ENCODE measurements at regions not wholly inside any gene's neighbourhood (a gene's known extent, or its start where the extent isn't known, plus 50 kb on each side); places are given as distances from the start of the nearest gene placed in this dataset.

GRCh38 chr6:4379958-4380357 is 244.6 kb upstream of the ECI2 start:
- Histone ChIP-seq H3K4ac (ENCODE audit: low read length) (no peak overlapping the region), H3K9ac (ENCODE audit: low read depth, low read length, poor library complexity) (no peak overlapping the region), H3K18ac (ENCODE audit: low read length) (no peak overlapping the region), H2BK120ac (ENCODE audit: low read depth, low read length) (no peak overlapping the region), H3K4me1 (ENCODE audit: control insufficient read depth in 2 of 2, insufficient read depth in 1 of 2, low read depth in 1 of 2, low read length in 2 of 2) (no peaks in the 10 kb centered on the region), H2BK5ac (ENCODE audit: low read length) (no peak overlapping the region), H3K4me2 (ENCODE audit: insufficient read depth, low read length, poor library complexity, severe bottlenecking) (no peak overlapping the region), H3K36me3 (replicated peaks in 1 of 2; ENCODE audit: control insufficient read depth in 2 of 2, insufficient read depth in 2 of 2, low read length in 2 of 2) (no peaks in the 10 kb centered on the region), H3K79me1 (ENCODE audit: low read depth, low read length) (no peaks in the 10 kb centered on the region), H3K27ac (replicated peaks; ENCODE audit: low read length) (no peak overlapping the region), H2AFZ (ENCODE audit: low read length) (no peak overlapping the region), H2BK12ac (ENCODE audit: low read length) (no peak overlapping the region), H4K91ac (ENCODE audit: low read depth, low read length, poor library complexity) (no peak overlapping the region), H2BK15ac (ENCODE audit: low read length) (no peak overlapping the region), H3K14ac (ENCODE audit: low read length) (no peak overlapping the region), H3K4me3 (ENCODE audit: low read length in 2 of 2) (no peak overlapping the region), H4K8ac (ENCODE audit: low read depth, low read length) (no peak overlapping the region), H3K27me3 (ENCODE audit: control insufficient read depth in 3 of 3, insufficient read depth in 3 of 3, low read depth in 1 of 3, low read length in 3 of 3) (no peaks in the 10 kb centered on the region), H2AK5ac (ENCODE audit: low read depth, low read length) (no peak overlapping the region), H3K23ac (ENCODE audit: low read depth, low read length, poor library complexity) (no peak overlapping the region), H3K9me3 (replicated peaks in 1 of 2; ENCODE audit: control insufficient read depth in 2 of 2, insufficient read depth in 1 of 2, low read depth in 1 of 2, low read length in 2 of 2) (peaks cover 5 to 22% of the 10 kb centered on the region in 2 donors)
- no peak for DNase-seq (ENCODE audit: low spot score)
- no CpG with 5 or more reads among the region's 4 CpGs for WGBS, 2 donors (ENCODE audit: extremely low coverage in 2 of 2, insufficient read length in 2 of 2, insufficient replicate concordance in 1 of 2)

- no peaks in the 10 kb centered on the region for H3K27me3 ChIP-seq (ENCODE audit: control insufficient read depth in 3 of 3, insufficient read depth in 3 of 3, low read depth in 1 of 3, low read length in 3 of 3)
These were observed 243.1 kb upstream of the ECI2 start for GRCh38 chr6:4378319-4378996.

GRCh38 chr6:4377603-4378002 is 242.2 kb upstream of the ECI2 start:
- H3K4ac ChIP-seq (ENCODE audit: low read length), result no peak overlapping the region
- no peak overlapping the region for H2BK15ac ChIP-seq (ENCODE audit: low read length)
- H3K23ac ChIP-seq (ENCODE audit: low read depth, low read length, poor library complexity), result no peak overlapping the region
- no peak overlapping the region for H3K4me3 ChIP-seq (ENCODE audit: low read length in 2 of 2)
- no peaks in the 10 kb centered on the region for H3K36me3 ChIP-seq (replicated peaks in 1 of 2; ENCODE audit: control insufficient read depth in 2 of 2, insufficient read depth in 2 of 2, low read length in 2 of 2)
- no peak overlapping the region for H3K9ac ChIP-seq (ENCODE audit: low read depth, low read length, poor library complexity)
- no peaks in the 10 kb centered on the region for H3K4me1 ChIP-seq (ENCODE audit: control insufficient read depth in 2 of 2, insufficient read depth in 1 of 2, low read depth in 1 of 2, low read length in 2 of 2)
- no peak overlapping the region for H3K14ac ChIP-seq (ENCODE audit: low read length)
- no peak overlapping the region for H4K91ac ChIP-seq (ENCODE audit: low read depth, low read length, poor library complexity)
- H2BK12ac ChIP-seq (ENCODE audit: low read length), result no peak overlapping the region
- DNase-seq (ENCODE audit: low spot score), result no peak
- peaks cover 0 to 4% of the 10 kb centered on the region in 2 donors for H3K9me3 ChIP-seq (replicated peaks in 1 of 2; ENCODE audit: control insufficient read depth in 2 of 2, insufficient read depth in 1 of 2, low read depth in 1 of 2, low read length in 2 of 2)
- H3K27ac ChIP-seq (replicated peaks; ENCODE audit: low read length), result no peak overlapping the region
- H3K27me3 ChIP-seq (ENCODE audit: control insufficient read depth in 3 of 3, insufficient read depth in 3 of 3, low read depth in 1 of 3, low read length in 3 of 3), result no peaks in the 10 kb centered on the region
- H2BK5ac ChIP-seq (ENCODE audit: low read length), result no peak overlapping the region
- H3K79me1 ChIP-seq (ENCODE audit: low read depth, low read length), result no peaks in the 10 kb centered on the region
- H3K18ac ChIP-seq (ENCODE audit: low read length), result no peak overlapping the region
- H4K8ac ChIP-seq (ENCODE audit: low read depth, low read length), result no peak overlapping the region
- no peak overlapping the region for H3K4me2 ChIP-seq (ENCODE audit: insufficient read depth, low read length, poor library complexity, severe bottlenecking)
- no peak overlapping the region for H2AFZ ChIP-seq (ENCODE audit: low read length)
- WGBS, 2 donors (ENCODE audit: extremely low coverage in 2 of 2, insufficient read length in 2 of 2, insufficient replicate concordance in 1 of 2), result no CpG with 5 or more reads among the region's 3 CpGs
- H2AK5ac ChIP-seq (ENCODE audit: low read depth, low read length), result no peak overlapping the region
- no peak overlapping the region for H2BK120ac ChIP-seq (ENCODE audit: low read depth, low read length)

More at GRCh38 chr6:4378319-4378996, 243.1 kb upstream of the ECI2 start:
- no peak overlapping the region for H2AK5ac ChIP-seq (ENCODE audit: low read depth, low read length)
- no peaks in the 10 kb centered on the region for H3K4me1 ChIP-seq (ENCODE audit: control insufficient read depth in 2 of 2, insufficient read depth in 1 of 2, low read depth in 1 of 2, low read length in 2 of 2)
- no peaks in the 10 kb centered on the region for H3K79me1 ChIP-seq (ENCODE audit: low read depth, low read length)
- H2BK5ac ChIP-seq (ENCODE audit: low read length), result peak overlapping the region; percentile 85
- H3K14ac ChIP-seq (ENCODE audit: low read length), result no peak overlapping the region
- H4K91ac ChIP-seq (ENCODE audit: low read depth, low read length, poor library complexity), result no peak overlapping the region
- H2BK12ac ChIP-seq (ENCODE audit: low read length), result no peak overlapping the region
- H3K4me3 ChIP-seq (ENCODE audit: low read length in 2 of 2), result no peak overlapping the region
- H3K9me3 ChIP-seq (replicated peaks in 1 of 2; ENCODE audit: control insufficient read depth in 2 of 2, insufficient read depth in 1 of 2, low read depth in 1 of 2, low read length in 2 of 2), result peaks cover 2 to 9% of the 10 kb centered on the region in 2 donors
- no peak overlapping the region for H4K8ac ChIP-seq (ENCODE audit: low read depth, low read length)
- DNase-seq (ENCODE audit: low spot score), result no peak
- no peak overlapping the region for H2BK120ac ChIP-seq (ENCODE audit: low read depth, low read length)
- no peak overlapping the region for H3K9ac ChIP-seq (ENCODE audit: low read depth, low read length, poor library complexity)
- no CpG with 5 or more reads among the region's 12 CpGs for WGBS, 2 donors (ENCODE audit: extremely low coverage in 2 of 2, insufficient read length in 2 of 2, insufficient replicate concordance in 1 of 2)
- H2AFZ ChIP-seq (ENCODE audit: low read length), result no peak overlapping the region
- no peak overlapping the region for H3K27ac ChIP-seq (replicated peaks; ENCODE audit: low read length)
- H3K18ac ChIP-seq (ENCODE audit: low read length), result peak overlapping the region; percentile 69
- no peak overlapping the region for H3K4me2 ChIP-seq (ENCODE audit: insufficient read depth, low read length, poor library complexity, severe bottlenecking)
- no peaks in the 10 kb centered on the region for H3K36me3 ChIP-seq (replicated peaks in 1 of 2; ENCODE audit: control insufficient read depth in 2 of 2, insufficient read depth in 2 of 2, low read length in 2 of 2)
- no peak overlapping the region for H3K4ac ChIP-seq (ENCODE audit: low read length)
- H3K23ac ChIP-seq (ENCODE audit: low read depth, low read length, poor library complexity), result no peak overlapping the region
- H2BK15ac ChIP-seq (ENCODE audit: low read length), result peak overlapping the region; percentile 65

GRCh38 chr6:4374216-4374615 is 238.8 kb upstream of the ECI2 start:
- no peak overlapping the region for H4K91ac ChIP-seq (ENCODE audit: low read depth, low read length, poor library complexity)
- no CpG with 5 or more reads among the region's 7 CpGs for WGBS, 2 donors (ENCODE audit: extremely low coverage in 2 of 2, insufficient read length in 2 of 2, insufficient replicate concordance in 1 of 2)
- no peak overlapping the region for H3K9ac ChIP-seq (ENCODE audit: low read depth, low read length, poor library complexity)
- no peaks in the 10 kb centered on the region for H3K4me1 ChIP-seq (ENCODE audit: control insufficient read depth in 2 of 2, insufficient read depth in 1 of 2, low read depth in 1 of 2, low read length in 2 of 2)
- H3K27ac ChIP-seq (replicated peaks; ENCODE audit: low read length), result no peak overlapping the region
- no peak overlapping the region for H3K23ac ChIP-seq (ENCODE audit: low read depth, low read length, poor library complexity)
- H3K9me3 ChIP-seq (replicated peaks in 1 of 2; ENCODE audit: control insufficient read depth in 2 of 2, insufficient read depth in 1 of 2, low read depth in 1 of 2, low read length in 2 of 2), result peaks cover 0 to 2% of the 10 kb centered on the region in 2 donors
- no peaks in the 10 kb centered on the region for H3K79me1 ChIP-seq (ENCODE audit: low read depth, low read length)
- H3K4ac ChIP-seq (ENCODE audit: low read length), result no peak overlapping the region
- no peak overlapping the region for H4K8ac ChIP-seq (ENCODE audit: low read depth, low read length)
- no peak for DNase-seq (ENCODE audit: low spot score)
- H2BK120ac ChIP-seq (ENCODE audit: low read depth, low read length), result peak overlapping the region; percentile 22
- H2BK12ac ChIP-seq (ENCODE audit: low read length), result no peak overlapping the region
- H3K4me3 ChIP-seq (ENCODE audit: low read length in 2 of 2), result no peak overlapping the region
- H2AK5ac ChIP-seq (ENCODE audit: low read depth, low read length), result no peak overlapping the region
- H2BK5ac ChIP-seq (ENCODE audit: low read length), result no peak overlapping the region
- no peak overlapping the region for H3K4me2 ChIP-seq (ENCODE audit: insufficient read depth, low read length, poor library complexity, severe bottlenecking)
- no peaks in the 10 kb centered on the region for H3K36me3 ChIP-seq (replicated peaks in 1 of 2; ENCODE audit: control insufficient read depth in 2 of 2, insufficient read depth in 2 of 2, low read length in 2 of 2)
- no peak overlapping the region for H2BK15ac ChIP-seq (ENCODE audit: low read length)
- peak overlapping the region; percentile 22 for H3K18ac ChIP-seq (ENCODE audit: low read length)
- H2AFZ ChIP-seq (ENCODE audit: low read length), result no peak overlapping the region
- no peaks in the 10 kb centered on the region for H3K27me3 ChIP-seq (ENCODE audit: control insufficient read depth in 3 of 3, insufficient read depth in 3 of 3, low read depth in 1 of 3, low read length in 3 of 3)
- no peak overlapping the region for H3K14ac ChIP-seq (ENCODE audit: low read length)

All from neuronal stem cell (in vitro differentiated cells).